ENCODE measurements at regions not wholly inside any gene's neighbourhood (a gene's known extent, or its start where the extent isn't known, plus 50 kb on each side); places are given as distances from the start of the nearest gene placed in this dataset.

- no peak for DNase-seq (ENCODE audit: low read depth)
- no peak for TF ChIP-seq CTCF (IDR thresholded peaks at IDR 0.05; ENCODE audit: low read length, missing control alignments)
- H3K4me3 ChIP-seq (replicated peaks; ENCODE audit: low read depth, low read length), result no peak overlapping the region
These were observed 87.2 kb upstream of the HTATIP2 start for GRCh38 chr11:20275987-20276965.

GRCh38 chr11:20274031-20274430 is 89.5 kb upstream of the HTATIP2 start:
- no peak for TF ChIP-seq CTCF (IDR thresholded peaks at IDR 0.05; ENCODE audit: low read length, missing control alignments)
- H3K4me3 ChIP-seq (replicated peaks; ENCODE audit: low read depth, low read length), result no peak overlapping the region
- DNase-seq (ENCODE audit: low read depth), result no peak

- no peak overlapping the region for H3K4me3 ChIP-seq (replicated peaks; ENCODE audit: low read depth, low read length)
- no peak for TF ChIP-seq CTCF (IDR thresholded peaks at IDR 0.05; ENCODE audit: low read length, missing control alignments)
- peak; percentile 1 for DNase-seq (ENCODE audit: low read depth)
These were observed 101.3 kb upstream of the DBX1 start for GRCh38 chr11:20261526-20261925.

GRCh38 chr11:20260307-20260706 is 100.0 kb upstream of the DBX1 start:
- H3K4me3 ChIP-seq (replicated peaks; ENCODE audit: low read depth, low read length), result no peak overlapping the region
- DNase-seq (ENCODE audit: low read depth), result no peak
- TF ChIP-seq CTCF (IDR thresholded peaks at IDR 0.05; ENCODE audit: low read length, missing control alignments), result no peak

GRCh38 chr11:20259506-20259905 is 99.2 kb upstream of the DBX1 start:
- no peak for DNase-seq (ENCODE audit: low read depth)
- H3K4me3 ChIP-seq (replicated peaks; ENCODE audit: low read depth, low read length), result no peak overlapping the region
- TF ChIP-seq CTCF (IDR thresholded peaks at IDR 0.05; ENCODE audit: low read length, missing control alignments), result no peak

- no peak overlapping the region for H3K4me3 ChIP-seq (replicated peaks; ENCODE audit: low read depth, low read length)
- DNase-seq (ENCODE audit: low read depth), result no peak
- no peak for TF ChIP-seq CTCF (IDR thresholded peaks at IDR 0.05; ENCODE audit: low read length, missing control alignments)
These were observed 98.2 kb upstream of the DBX1 start for GRCh38 chr11:20258376-20258895.

All from fibroblast of pulmonary artery (primary cell).